H1 (cell line): ENCODE measurements at regions not wholly inside any gene's neighbourhood (a gene's known extent, or its start where the extent isn't known, plus 50 kb on each side); places are given as distances from the start of the nearest gene placed in this dataset.

Experiments used
- CREB1 ChIP-seq: IDR thresholded peaks from 2 replicates; pipeline ENCODE4 v1.6.1; 2012; ENCODE audit warnings: inconsistent platforms
- RNF2 ChIP-seq: fragments of 200-900, 300-1000 bp; sonication (generic); IDR thresholded peaks from 2 replicates; pipeline ENCODE4 v1.7.1; 2016; ENCODE audit warnings: borderline replicate concordance, low read depth, mild to moderate bottlenecking, antibody characterized with exemption, low read length; ENCODE audit not compliant: poor library complexity, severe bottlenecking; ENCODE audit errors: missing control alignments

- TF ChIP-seq RNF2 (no peak), CREB1 (no peak)
Measured at GRCh38 chr3:43180694-43181093, 74.8 kb upstream of the POMGNT2 start (continued).
